MCF 10A (cell line): ENCODE measurements at regions not wholly inside any gene's neighbourhood (a gene's known extent, or its start where the extent isn't known, plus 50 kb on each side); places are given as distances from the start of the nearest gene placed in this dataset.

ENCODE experiments used
- BruUV-seq: library from RNA; stranded (reverse); fragments of 400-500 nt; replicated peaks from 2 replicates; lab custom pipeline; 2021; lab: Mats Ljungman, UMichigan
- CTCF ChIA-PET: fragments of 300-600 bp; sonication (Branson Sonifier 250); formaldehyde crosslinking; extraction: SDS; loops from one replicate; lab custom pipeline; 2021; ENCODE audit warnings: antibody characterized with exemption, inconsistent platforms; lab: Yijun Ruan, JAX
- POLR2A ChIA-PET: fragments of 300-600, 350-650 bp; sonication (Branson Sonifier 250); formaldehyde crosslinking; extraction: SDS; loops from one replicate; lab custom pipeline; 2020; ENCODE audit warnings: antibody characterized with exemption, inconsistent platforms; lab: Yijun Ruan, JAX
- DNase-seq: peaks from one replicate; pipeline ENCODE4 v3.0.0-alpha.2; 2018; ENCODE audit not compliant: unreplicated experiment
- H3K27ac Mint-ChIP-seq: one replicate; pipeline ENCODE4 v1.8.0; 2022; ENCODE audit warnings: mild to moderate bottlenecking, low read depth, mixed read lengths; ENCODE audit not compliant: unreplicated experiment
- H3K27me3 Mint-ChIP-seq: one replicate; pipeline ENCODE4 v1.8.0; 2022; ENCODE audit warnings: mixed read lengths; ENCODE audit not compliant: insufficient read depth, unreplicated experiment
- H3K36me3 Mint-ChIP-seq: one replicate; pipeline ENCODE4 v1.8.0; 2022; ENCODE audit warnings: mild to moderate bottlenecking, moderate library complexity, mixed read lengths; ENCODE audit not compliant: insufficient read depth, unreplicated experiment
- H3K4me1 Mint-ChIP-seq: one replicate; pipeline ENCODE4 v1.8.0; 2022; ENCODE audit warnings: mixed read lengths; ENCODE audit not compliant: insufficient read depth, unreplicated experiment
- H3K4me3 Mint-ChIP-seq: one replicate; pipeline ENCODE4 v1.8.0; 2022; ENCODE audit warnings: mild to moderate bottlenecking, moderate library complexity, mixed read lengths; ENCODE audit not compliant: unreplicated experiment
- H3K9me3 Mint-ChIP-seq: one replicate; pipeline ENCODE4 v1.8.0; 2022; ENCODE audit warnings: mixed read lengths; ENCODE audit not compliant: unreplicated experiment
- intact Hi-C: fragments of 100-400 bp; cut with micrococcal nuclease; formaldehyde crosslinking; loops from 2 replicates; pipeline ENCODE4 v1.14.1; 2022
- TF ChIP-seq, protein P1 (sequence below): fragments of 200-600 bp; IDR thresholded peaks from one replicate; pipeline ENCODE4 v1.8.0; 2022; ENCODE audit warnings: antibody characterized with exemption, mild to moderate bottlenecking; ENCODE audit not compliant: unreplicated experiment

DNA sequence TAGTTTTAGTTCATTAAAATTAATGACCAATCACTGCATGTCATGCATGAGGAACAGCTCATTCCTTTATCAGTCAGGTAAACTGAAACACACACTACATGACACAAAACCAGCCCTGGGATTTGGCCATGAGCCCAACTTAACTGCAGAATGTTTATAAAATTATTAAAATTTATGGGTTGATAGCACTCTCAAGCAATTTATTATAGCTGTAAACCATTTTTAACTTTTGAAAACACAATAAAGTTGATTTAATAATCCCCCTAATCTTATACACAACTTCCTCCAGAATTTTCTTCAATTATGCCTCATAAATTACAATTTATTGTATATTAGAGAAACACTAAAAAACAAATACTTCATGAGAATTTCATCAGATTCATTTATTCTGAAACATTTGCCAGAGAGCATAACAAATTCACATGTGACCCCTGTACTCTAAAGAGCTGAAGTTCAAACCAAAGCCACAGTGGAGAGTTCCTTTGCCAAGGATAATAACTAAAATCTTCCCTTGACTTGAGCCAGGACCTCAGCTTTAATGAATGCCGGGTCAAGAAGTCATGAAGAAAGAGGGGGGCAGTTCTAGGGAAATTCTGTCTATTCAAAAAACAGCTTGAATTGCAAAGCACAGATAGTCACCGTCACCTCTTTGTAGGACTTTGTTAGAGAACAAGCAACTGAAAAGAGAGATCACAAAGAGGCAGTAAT, 763.7 kb upstream of the GRAMD2B start:
- H3K9me3 Mint-ChIP-seq = peaks cover 5% of the 10 kb centered on the region
- peak; percentile 9 for DNase-seq
- H3K36me3 Mint-ChIP-seq = no peaks in the 10 kb centered on the region
- ChIA-PET CTCF (interaction anchor here (1.3 to 1.7 kb wide), 2 partner anchors 15 to 16 kb away, joined by 3 to 4 read pairs; no protein-coding TSS in a partner anchor), POLR2A (interaction anchor here (0.5 to 0.8 kb wide), 3 partner anchors 14 to 878 kb away, joined by 3 read pairs; no protein-coding TSS in a partner anchor)
- no TSS peak for BruUV-seq
- TF ChIP-seq, protein P1, sequence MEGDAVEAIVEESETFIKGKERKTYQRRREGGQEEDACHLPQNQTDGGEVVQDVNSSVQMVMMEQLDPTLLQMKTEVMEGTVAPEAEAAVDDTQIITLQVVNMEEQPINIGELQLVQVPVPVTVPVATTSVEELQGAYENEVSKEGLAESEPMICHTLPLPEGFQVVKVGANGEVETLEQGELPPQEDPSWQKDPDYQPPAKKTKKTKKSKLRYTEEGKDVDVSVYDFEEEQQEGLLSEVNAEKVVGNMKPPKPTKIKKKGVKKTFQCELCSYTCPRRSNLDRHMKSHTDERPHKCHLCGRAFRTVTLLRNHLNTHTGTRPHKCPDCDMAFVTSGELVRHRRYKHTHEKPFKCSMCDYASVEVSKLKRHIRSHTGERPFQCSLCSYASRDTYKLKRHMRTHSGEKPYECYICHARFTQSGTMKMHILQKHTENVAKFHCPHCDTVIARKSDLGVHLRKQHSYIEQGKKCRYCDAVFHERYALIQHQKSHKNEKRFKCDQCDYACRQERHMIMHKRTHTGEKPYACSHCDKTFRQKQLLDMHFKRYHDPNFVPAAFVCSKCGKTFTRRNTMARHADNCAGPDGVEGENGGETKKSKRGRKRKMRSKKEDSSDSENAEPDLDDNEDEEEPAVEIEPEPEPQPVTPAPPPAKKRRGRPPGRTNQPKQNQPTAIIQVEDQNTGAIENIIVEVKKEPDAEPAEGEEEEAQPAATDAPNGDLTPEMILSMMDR = no peak
- no peaks in the 10 kb centered on the region for H3K27me3 Mint-ChIP-seq
- intact Hi-C loops = no loop called here
- H3K27ac Mint-ChIP-seq = no peak overlapping the region
- H3K4me3 Mint-ChIP-seq = no peak overlapping the region
- H3K4me1 Mint-ChIP-seq = no peaks in the 10 kb centered on the region

DNA sequence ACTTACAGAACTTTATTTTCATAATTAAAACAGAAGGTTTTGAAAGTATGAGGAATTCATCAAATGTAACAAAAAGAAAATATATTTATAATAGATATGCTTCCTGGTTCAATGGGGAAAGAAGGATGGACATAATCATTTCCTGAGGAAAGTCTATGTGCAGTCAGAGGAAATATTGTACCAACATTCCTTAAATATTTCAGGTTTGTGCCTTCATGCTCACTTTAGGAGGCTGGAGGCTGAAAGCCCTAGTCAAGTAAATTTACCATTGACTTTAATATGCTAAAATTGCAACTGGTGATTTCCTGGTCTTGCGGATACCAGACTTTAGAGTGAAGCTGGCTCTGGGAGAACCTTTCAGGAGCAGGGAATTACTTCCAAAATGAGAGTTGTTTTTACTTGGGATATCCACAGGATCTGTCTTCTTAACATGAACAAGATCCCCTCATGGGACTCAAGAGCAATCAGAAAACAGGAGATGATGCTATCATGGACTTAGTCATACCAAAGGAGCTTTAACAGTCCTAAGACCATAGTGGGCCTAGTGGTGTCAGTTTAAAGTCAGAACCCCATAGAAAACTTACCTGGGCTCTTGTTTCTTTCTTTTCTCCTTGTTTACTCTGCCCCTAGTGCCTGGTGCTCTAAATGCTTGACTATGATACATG, 762.8 kb upstream of the GRAMD2B start:
- BruUV-seq = no TSS peak
- H3K9me3 Mint-ChIP-seq = peaks cover 8% of the 10 kb centered on the region
- ChIA-PET POLR2A (no interaction called here), CTCF (interaction anchor here (1.7 kb wide), 1 partner anchor 17 kb away, joined by 3 read pairs; no protein-coding TSS in a partner anchor)
- no peaks in the 10 kb centered on the region for H3K36me3 Mint-ChIP-seq
- no peaks in the 10 kb centered on the region for H3K27me3 Mint-ChIP-seq
- H3K4me1 Mint-ChIP-seq = no peaks in the 10 kb centered on the region
- intact Hi-C loops = no loop called here
- DNase-seq = no peak
- TF ChIP-seq, protein P1 = no peak
- no peak overlapping the region for H3K4me3 Mint-ChIP-seq
- H3K27ac Mint-ChIP-seq = no peak overlapping the region

DNA sequence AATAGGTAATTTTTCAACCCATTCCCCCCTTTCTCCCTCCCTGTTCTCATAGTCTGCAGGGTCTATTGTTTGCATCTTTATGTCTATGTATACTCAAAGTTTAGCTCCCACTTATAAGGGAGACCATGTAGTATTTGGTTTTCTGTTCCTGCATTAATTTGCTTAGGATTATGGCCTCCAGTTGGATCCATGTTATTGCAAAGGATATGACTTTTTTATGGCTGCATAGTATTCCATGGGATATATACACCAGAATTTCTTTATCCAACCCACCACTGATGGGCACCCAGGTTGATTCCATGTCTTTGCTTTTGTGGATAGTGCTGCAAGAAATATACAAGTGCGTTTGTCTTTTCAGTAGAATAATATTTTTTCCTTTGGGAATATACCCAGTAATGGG, 761.6 kb upstream of the GRAMD2B start:
- H3K9me3 Mint-ChIP-seq = peaks cover 8% of the 10 kb centered on the region
- H3K27ac Mint-ChIP-seq = no peak overlapping the region
- no peaks in the 10 kb centered on the region for H3K4me1 Mint-ChIP-seq
- H3K27me3 Mint-ChIP-seq = no peaks in the 10 kb centered on the region
- no peaks in the 10 kb centered on the region for H3K36me3 Mint-ChIP-seq
- no peak overlapping the region for H3K4me3 Mint-ChIP-seq
- intact Hi-C loops = no loop called here
- no peak for DNase-seq
- ChIA-PET CTCF (interaction anchor here (0.6 kb wide), 1 partner anchor 727 kb away, joined by 3 read pairs; no protein-coding TSS in a partner anchor), POLR2A (no interaction called here)
- no TSS peak for BruUV-seq
- TF ChIP-seq, protein P1 = no peak

DNA sequence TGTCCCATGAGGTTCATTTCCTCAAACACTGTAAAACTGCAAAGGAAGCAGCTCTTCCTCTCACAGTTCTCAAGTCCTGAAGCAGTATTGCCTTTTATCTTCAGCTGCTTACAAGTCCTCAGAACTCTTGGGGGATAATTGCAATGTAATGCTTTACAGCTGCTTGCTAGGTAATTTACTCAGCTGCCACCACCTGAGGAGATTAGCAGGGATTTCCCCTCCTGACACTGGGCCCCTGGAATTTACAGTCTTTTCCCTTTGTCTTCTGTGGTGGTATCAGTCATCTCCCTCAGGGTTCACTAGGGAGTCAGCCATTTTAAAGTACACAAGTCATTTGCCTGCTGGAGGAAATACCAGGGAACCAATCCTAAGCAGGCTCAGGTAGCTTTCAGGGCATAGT, 754.3 kb upstream of the GRAMD2B start:
- intact Hi-C loops = no loop called here
- Mint-ChIP-seq H3K9me3 (peaks cover 8% of the 10 kb centered on the region), H3K36me3 (no peaks in the 10 kb centered on the region), H3K27me3 (no peaks in the 10 kb centered on the region), H3K4me3 (no peak overlapping the region), H3K27ac (no peak overlapping the region), H3K4me1 (no peaks in the 10 kb centered on the region)
- DNase-seq = peak; percentile 18
- no TSS peak for BruUV-seq
- ChIA-PET CTCF (interaction anchor here (0.8 kb wide), 1 partner anchor 27 kb away, joined by 3 read pairs; no protein-coding TSS in a partner anchor), POLR2A (interaction anchor here (0.5 kb wide), 1 partner anchor 592 kb away, joined by 3 read pairs; no protein-coding TSS in a partner anchor)
- TF ChIP-seq, protein P1 = no peak
